AG09319 (cell line): ENCODE measurements at regions not wholly inside any gene's neighbourhood (a gene's known extent, or its start where the extent isn't known, plus 50 kb on each side); places are given as distances from the start of the nearest gene placed in this dataset.

ENCODE experiments used
- DNase-seq: peaks from one replicate; pipeline ENCODE4 v3.0.0-alpha.2; 2010; ENCODE audit warnings: low read depth; ENCODE audit errors: extremely low read depth
- TF ChIP-seq, protein P1 (sequence below): IDR thresholded peaks from 2 replicates; pipeline ENCODE4 v1.5.1; 2011; ENCODE audit warnings: low read depth, mild to moderate bottlenecking, inconsistent platforms, low read length, moderate library complexity

DNA sequence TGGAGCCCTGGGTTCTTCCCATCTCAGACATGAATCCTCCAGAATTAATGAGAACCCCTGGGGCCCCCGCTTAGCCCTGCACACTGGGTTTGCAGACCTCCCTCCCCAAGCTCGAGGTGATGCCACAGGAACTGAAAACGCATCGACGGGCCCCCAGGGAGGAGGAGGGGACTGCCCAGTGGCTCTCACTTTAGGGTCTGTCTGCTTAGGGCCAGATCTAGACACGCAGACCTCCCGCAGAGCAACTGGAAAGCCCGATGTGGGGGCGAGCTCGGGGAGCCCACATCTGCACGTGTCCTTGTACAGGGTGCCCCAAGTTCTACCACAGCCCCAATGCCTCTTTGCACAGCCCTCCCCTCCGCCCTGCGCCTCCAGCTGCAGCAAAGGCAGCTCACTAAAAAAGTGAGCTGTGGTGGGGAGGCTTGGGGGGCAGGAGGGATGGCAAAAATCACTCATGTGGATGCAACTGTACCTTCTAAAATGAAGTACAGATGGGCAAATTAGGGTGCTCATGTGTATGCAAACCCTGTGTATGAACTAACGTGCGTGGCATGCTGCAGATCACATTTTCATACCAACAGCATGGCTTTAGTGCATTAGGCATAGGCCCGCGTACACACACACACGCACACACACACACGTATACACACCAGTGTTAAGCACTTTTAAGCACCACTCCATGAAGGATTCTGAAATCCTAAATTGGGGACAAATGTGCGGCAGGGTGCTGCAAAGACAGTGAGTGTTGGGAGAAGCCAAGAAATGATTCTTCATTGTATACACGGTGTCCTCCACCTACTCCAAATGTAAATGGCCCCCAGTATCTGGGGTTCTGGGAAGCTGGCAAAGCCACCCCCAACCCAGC is 99.9 kb upstream of the MAP1LC3B2 start:
- no peak for DNase-seq
- TF ChIP-seq, protein P1, sequence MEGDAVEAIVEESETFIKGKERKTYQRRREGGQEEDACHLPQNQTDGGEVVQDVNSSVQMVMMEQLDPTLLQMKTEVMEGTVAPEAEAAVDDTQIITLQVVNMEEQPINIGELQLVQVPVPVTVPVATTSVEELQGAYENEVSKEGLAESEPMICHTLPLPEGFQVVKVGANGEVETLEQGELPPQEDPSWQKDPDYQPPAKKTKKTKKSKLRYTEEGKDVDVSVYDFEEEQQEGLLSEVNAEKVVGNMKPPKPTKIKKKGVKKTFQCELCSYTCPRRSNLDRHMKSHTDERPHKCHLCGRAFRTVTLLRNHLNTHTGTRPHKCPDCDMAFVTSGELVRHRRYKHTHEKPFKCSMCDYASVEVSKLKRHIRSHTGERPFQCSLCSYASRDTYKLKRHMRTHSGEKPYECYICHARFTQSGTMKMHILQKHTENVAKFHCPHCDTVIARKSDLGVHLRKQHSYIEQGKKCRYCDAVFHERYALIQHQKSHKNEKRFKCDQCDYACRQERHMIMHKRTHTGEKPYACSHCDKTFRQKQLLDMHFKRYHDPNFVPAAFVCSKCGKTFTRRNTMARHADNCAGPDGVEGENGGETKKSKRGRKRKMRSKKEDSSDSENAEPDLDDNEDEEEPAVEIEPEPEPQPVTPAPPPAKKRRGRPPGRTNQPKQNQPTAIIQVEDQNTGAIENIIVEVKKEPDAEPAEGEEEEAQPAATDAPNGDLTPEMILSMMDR: no peak

DNA sequence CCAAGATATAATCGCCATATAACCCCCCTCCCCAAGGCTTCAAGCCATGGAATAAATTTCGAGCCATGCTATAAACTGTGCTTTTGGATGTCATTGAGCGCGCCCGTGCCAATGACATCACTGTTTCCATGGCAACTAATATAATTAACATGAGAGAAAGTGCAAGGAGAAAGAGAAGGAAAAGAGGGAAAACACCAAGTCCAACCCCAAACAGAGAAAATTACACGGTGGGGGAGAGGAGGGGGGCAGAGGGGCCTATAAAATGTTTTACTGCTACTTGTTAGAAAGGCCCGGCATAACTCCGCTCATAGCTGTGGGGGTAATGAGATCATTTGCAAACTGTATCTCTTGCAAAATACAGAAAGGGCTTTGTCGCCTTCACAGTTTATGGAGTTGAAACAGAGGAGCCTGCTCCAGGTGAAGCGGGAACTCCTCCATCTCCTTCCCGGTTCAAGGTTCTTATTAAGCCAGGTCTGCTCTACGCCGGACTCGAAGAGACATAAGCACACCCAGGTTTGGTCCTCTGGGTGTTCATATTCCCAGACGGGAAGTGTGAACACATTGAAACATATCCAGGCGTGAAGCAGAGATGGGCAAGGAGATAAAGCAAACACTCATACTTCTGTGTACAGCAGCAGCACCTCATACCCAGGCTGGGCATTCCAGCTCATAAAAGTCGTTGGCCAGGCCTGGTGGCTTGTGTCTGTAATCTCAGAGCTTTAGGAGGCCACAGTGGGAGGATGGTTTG is 99.1 kb upstream of the MAP1LC3B2 start:
- TF ChIP-seq, protein P1: no peak

DNA sequence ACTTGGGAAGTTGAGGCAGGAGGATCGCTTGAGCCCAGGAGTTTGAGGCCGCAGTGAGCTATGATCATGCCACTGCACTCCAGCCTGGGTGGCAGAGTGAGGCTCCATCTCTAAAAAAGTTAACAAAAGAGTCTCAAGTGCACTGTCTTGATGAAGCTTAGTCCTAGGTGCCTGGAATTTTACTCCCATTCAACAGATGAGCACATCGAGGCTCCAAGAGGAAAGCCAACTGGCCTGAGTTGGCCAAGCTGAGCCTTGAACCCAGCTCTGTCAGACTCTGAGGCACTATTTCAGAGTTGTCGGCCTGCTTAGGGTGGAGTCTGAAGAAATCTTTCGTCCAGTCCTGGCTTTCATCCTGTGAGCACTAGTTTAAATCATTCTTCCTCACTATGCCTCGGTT is 98.1 kb upstream of the MAP1LC3B2 start:
- TF ChIP-seq, protein P1: no peak
- no peak for DNase-seq

More for the DNA sequence above, 99.1 kb upstream of the MAP1LC3B2 start:
- DNase-seq: no peak

DNA sequence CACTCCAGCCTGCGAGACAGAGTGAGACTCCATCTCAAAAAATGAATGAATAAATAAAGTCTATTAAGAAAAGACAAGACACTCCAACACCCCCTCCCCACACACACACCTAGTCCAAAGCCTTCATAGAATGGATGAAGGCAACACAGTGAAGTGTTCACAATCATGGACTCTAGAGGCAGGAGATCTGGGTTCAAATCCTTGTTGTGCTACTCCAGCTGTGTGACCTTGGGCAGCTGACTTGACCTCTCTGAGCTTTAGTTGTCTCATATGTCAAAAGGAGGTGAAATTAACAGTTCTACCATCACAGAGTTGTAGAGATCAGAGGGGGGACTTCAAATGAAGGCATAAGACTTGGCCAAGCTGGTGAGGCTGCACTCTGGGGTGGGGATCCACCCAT is 95.8 kb upstream of the MAP1LC3B2 start:
- TF ChIP-seq, protein P1: no peak

DNA sequence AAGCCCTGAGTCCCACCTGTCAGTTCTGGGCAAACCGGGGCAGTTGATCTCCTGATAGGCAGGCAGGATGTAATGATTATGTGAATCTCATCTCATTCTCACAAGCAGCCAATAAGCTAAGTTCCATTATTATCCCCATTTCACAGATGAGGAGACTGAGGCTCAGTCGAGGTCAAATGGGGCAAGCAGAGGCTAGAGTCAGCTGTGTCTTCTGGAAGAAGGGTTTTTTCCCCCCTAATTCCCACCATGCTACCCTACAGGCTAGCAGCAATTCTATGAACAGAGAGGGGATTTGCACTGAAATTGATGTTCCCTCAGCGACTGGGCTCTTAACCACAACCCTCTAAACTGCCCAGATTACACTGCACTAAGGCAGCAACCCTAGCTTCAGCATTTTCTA is 93.8 kb upstream of the MAP1LC3B2 start:
- TF ChIP-seq, protein P1: no peak
- DNase-seq: no peak

More for the DNA sequence above, 95.8 kb upstream of the MAP1LC3B2 start:
- no peak for DNase-seq

DNA sequence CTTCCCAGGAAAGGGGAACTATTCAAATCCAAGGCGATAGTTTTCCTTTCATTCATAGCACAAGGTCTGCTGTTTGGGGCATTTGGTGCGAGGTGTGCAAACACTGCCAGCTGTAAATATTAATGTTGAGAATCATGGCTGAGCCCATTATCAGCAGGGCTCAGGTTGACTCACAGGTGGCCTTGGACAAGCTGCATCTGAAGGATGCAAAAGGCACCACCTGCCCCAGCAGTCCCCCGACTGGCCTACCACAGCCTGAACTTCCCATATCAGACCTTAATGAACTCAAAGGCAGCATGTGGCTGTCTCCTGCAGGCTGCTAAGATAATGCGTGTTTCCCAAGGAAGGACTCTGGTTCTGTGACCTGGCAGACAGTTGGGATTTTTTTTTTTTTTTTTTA is 93.3 kb upstream of the MAP1LC3B2 start:
- TF ChIP-seq, protein P1: no peak
- DNase-seq: no peak

DNA sequence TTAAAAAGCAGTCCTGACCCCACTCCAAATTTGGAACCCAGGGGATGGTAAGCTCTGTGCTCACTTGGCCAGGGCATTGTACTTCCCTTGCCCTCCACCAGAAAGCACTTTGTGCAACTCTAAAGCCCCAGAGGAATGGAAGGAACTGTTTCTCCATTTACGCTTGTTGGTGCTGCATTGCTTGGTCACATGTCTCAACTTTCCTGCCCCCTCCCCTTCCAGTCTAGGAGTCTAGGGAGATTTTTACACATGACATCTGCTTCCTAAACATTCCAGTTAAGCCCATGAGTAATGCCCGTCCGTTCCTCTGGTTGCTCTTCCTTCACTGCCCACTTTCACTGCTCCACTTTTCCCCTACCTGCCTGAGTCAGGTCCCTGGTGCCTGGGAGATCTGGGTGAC is 92.6 kb upstream of the MAP1LC3B2 start:
- no peak for DNase-seq
- TF ChIP-seq, protein P1: no peak
